OCI-LY7 (cell line): ENCODE measurements at regions not wholly inside any gene's neighbourhood (a gene's known extent, or its start where the extent isn't known, plus 50 kb on each side); places are given as distances from the start of the nearest gene placed in this dataset.

ENCODE experiments used
- BruUV-seq: library from RNA; stranded (reverse); fragments of 400-500 nt; replicated peaks from 2 replicates; lab custom pipeline; 2021; lab: Mats Ljungman, UMichigan
- CTCF ChIA-PET: fragments of 300-600 bp; sonication (Branson Sonifier 250); formaldehyde crosslinking; loops from one replicate; lab custom pipeline; 2022; ENCODE audit warnings: antibody characterized with exemption; ENCODE audit not compliant: unreplicated experiment; lab: Charles Lee
- POLR2A ChIA-PET: fragments of 300-600 bp; sonication (Branson Sonifier 250); formaldehyde crosslinking; loops from one replicate; lab custom pipeline; 2022; ENCODE audit warnings: antibody characterized with exemption; lab: Charles Lee
- DNase-seq: peaks from one replicate; pipeline ENCODE4 v3.0.0-alpha.2; 2015; ENCODE audit warnings: low spot score
- H2AFZ ChIP-seq: fragments of 200-600 bp; sonication (generic), shearing (Covaris generic); 2 replicates; pipeline ENCODE4 v1.6.1; 2014; ENCODE audit warnings: mild to moderate bottlenecking, antibody characterized with exemption, low read length, moderate library complexity
- H3K27ac ChIP-seq: fragments of 200-600 bp; sonication (generic); 2 replicates; pipeline ENCODE4 v1.5.1; 2014; ENCODE audit warnings: mixed run types, low read depth, mild to moderate bottlenecking, moderate library complexity, low read length, inconsistent platforms; ENCODE audit not compliant: poor library complexity, severe bottlenecking
- H3K36me3 ChIP-seq: fragments of 200-600 bp; sonication (generic); 2 replicates; pipeline ENCODE4 v1.6.1; 2014; ENCODE audit warnings: mild to moderate bottlenecking, antibody characterized with exemption, low read length, moderate library complexity, mixed read lengths; ENCODE audit not compliant: insufficient read depth
- H3K4me1 ChIP-seq: fragments of 200-600 bp; sonication (generic); 2 replicates; pipeline ENCODE4 v1.5.1; 2014; ENCODE audit warnings: mild to moderate bottlenecking, low read length; ENCODE audit not compliant: insufficient read depth, poor library complexity, severe bottlenecking
- H3K4me2 ChIP-seq: fragments of 200-600 bp; sonication (generic); 2 replicates; pipeline ENCODE4 v1.6.1; 2014; ENCODE audit warnings: mild to moderate bottlenecking, low read length
- H3K4me3 ChIP-seq: fragments of 200-600 bp; sonication (generic); 2 replicates; pipeline ENCODE4 v1.5.1; 2014; ENCODE audit warnings: mild to moderate bottlenecking, low read depth, low read length; ENCODE audit not compliant: poor library complexity, severe bottlenecking
- H3K79me2 ChIP-seq: fragments of 200-600 bp; sonication (generic); 2 replicates; pipeline ENCODE4 v1.6.1; 2016; ENCODE audit warnings: low read depth, mild to moderate bottlenecking, low read length, moderate library complexity, mixed read lengths; ENCODE audit not compliant: insufficient read depth
- H3K9me2 ChIP-seq: fragments of 200-600 bp; sonication (generic); 2 replicates; pipeline ENCODE4 v1.6.1; 2016; ENCODE audit warnings: mild to moderate bottlenecking, low read length, mixed read lengths; ENCODE audit not compliant: insufficient read depth
- H3K9me3 ChIP-seq: fragments of 200-600 bp; sonication (generic); 2 replicates; pipeline ENCODE4 v1.6.1; 2014; ENCODE audit warnings: mild to moderate bottlenecking, mixed run types, low read length, mixed read lengths
- H4K20me1 ChIP-seq: fragments of 200-600 bp; sonication (generic); 2 replicates; pipeline ENCODE4 v1.6.1; 2014; ENCODE audit warnings: mild to moderate bottlenecking, antibody characterized with exemption, low read length, moderate library complexity, mixed read lengths; ENCODE audit not compliant: insufficient read depth
- CTCF ChIP-seq: fragments of 200-600 bp; sonication (generic); conservative IDR thresholded peaks from 2 replicates; pipeline ENCODE4 v1.5.1; 2014; ENCODE audit warnings: mild to moderate bottlenecking, antibody characterized with exemption, low read length, moderate library complexity, mixed read lengths
- EZH2phosphoT487 ChIP-seq: fragments of 200-600 bp; sonication (generic); IDR thresholded peaks from 2 replicates; pipeline ENCODE4 v1.6.1; 2018; ENCODE audit warnings: low read depth, borderline replicate concordance, mild to moderate bottlenecking, mixed run types, antibody characterized with exemption, low read length, moderate library complexity, mixed read lengths
- intact Hi-C: fragments of 100-400 bp; cut with micrococcal nuclease; formaldehyde crosslinking; loops from one replicate; pipeline ENCODE4 v1.10.0; 2022; ENCODE audit not compliant: unreplicated experiment

GRCh38 chr3:82581350-82581749 is 819.9 kb upstream of the GBE1 start:
- Histone ChIP-seq H3K9me2 (no peaks in the 10 kb centered on the region), H3K27ac (no peak overlapping the region), H3K79me2 (no peaks in the 10 kb centered on the region), H3K36me3 (no peaks in the 10 kb centered on the region), H4K20me1 (no peaks in the 10 kb centered on the region), H2AFZ (no peak overlapping the region), H3K4me3 (no peak overlapping the region), H3K4me1 (no peaks in the 10 kb centered on the region), H3K9me3 (no peaks in the 10 kb centered on the region), H3K4me2 (no peak overlapping the region)
- DNase-seq: no peak
- POLR2A ChIA-PET: interaction anchor here (0.8 to 1.0 kb wide), 2 partner anchors 10 to 15 kb away, joined by 3 read pairs; no protein-coding TSS in a partner anchor
- intact Hi-C loops: no loop called here
- CTCF ChIA-PET: no interaction called here
- no TSS peak for BruUV-seq
- TF ChIP-seq EZH2phosphoT487 (no peak), CTCF (no peak)

- H3K4me1 ChIP-seq: no peaks in the 10 kb centered on the region
- POLR2A ChIA-PET: no interaction called here
- no peaks in the 10 kb centered on the region for H3K79me2 ChIP-seq
- H3K36me3 ChIP-seq: no peaks in the 10 kb centered on the region
- BruUV-seq: no TSS peak
- H3K4me3 ChIP-seq: no peak overlapping the region
- no peak overlapping the region for H2AFZ ChIP-seq
- intact Hi-C loops: no loop called here
- no peak overlapping the region for H3K27ac ChIP-seq
- CTCF ChIA-PET: no interaction called here
- H3K4me2 ChIP-seq: no peak overlapping the region
- H3K9me2 ChIP-seq: no peaks in the 10 kb centered on the region
- no peaks in the 10 kb centered on the region for H4K20me1 ChIP-seq
- no peak for DNase-seq
- TF ChIP-seq EZH2phosphoT487 (no peak), CTCF (no peak)
- no peaks in the 10 kb centered on the region for H3K9me3 ChIP-seq
Measured at GRCh38 chr3:82572721-82573120, 811.3 kb upstream of the GBE1 start.

GRCh38 chr3:82568776-82569338 is 807.4 kb upstream of the GBE1 start:
- H3K79me2 ChIP-seq: no peaks in the 10 kb centered on the region
- H3K9me2 ChIP-seq: no peaks in the 10 kb centered on the region
- ChIA-PET CTCF (no interaction called here), POLR2A (interaction anchor here (0.9 kb wide), 1 partner anchor 1761 kb away, joined by 3 read pairs; no protein-coding TSS in a partner anchor)
- no peak overlapping the region for H3K27ac ChIP-seq
- H3K4me2 ChIP-seq: no peak overlapping the region
- no peak overlapping the region for H2AFZ ChIP-seq
- H3K9me3 ChIP-seq: 0 out of 2 replicates have a peak, but pooled peaks cover 3% of the 10 kb centered on the region
- no peak for DNase-seq
- H3K36me3 ChIP-seq: no peaks in the 10 kb centered on the region
- TF ChIP-seq EZH2phosphoT487 (no peak), CTCF (no peak)
- no peak overlapping the region for H3K4me3 ChIP-seq
- BruUV-seq: no TSS peak
- intact Hi-C loops: no loop called here
- no peaks in the 10 kb centered on the region for H3K4me1 ChIP-seq
- no peaks in the 10 kb centered on the region for H4K20me1 ChIP-seq
